OCI-LY7 (cell line): ENCODE measurements at regions not wholly inside any gene's neighbourhood (a gene's known extent, or its start where the extent isn't known, plus 50 kb on each side); places are given as distances from the start of the nearest gene placed in this dataset.

Experiments used
- EZH2phosphoT487 ChIP-seq: fragments of 200-600 bp; sonication (generic); IDR thresholded peaks from 2 replicates; pipeline ENCODE4 v1.6.1; 2018; ENCODE audit warnings: low read depth, borderline replicate concordance, mild to moderate bottlenecking, mixed run types, antibody characterized with exemption, low read length, moderate library complexity, mixed read lengths
- TF ChIP-seq, protein P1 (sequence below): fragments of 200-600 bp; sonication (generic); conservative IDR thresholded peaks from 2 replicates; pipeline ENCODE4 v1.5.1; 2014; ENCODE audit warnings: mild to moderate bottlenecking, antibody characterized with exemption, low read length, moderate library complexity, mixed read lengths

DNA sequence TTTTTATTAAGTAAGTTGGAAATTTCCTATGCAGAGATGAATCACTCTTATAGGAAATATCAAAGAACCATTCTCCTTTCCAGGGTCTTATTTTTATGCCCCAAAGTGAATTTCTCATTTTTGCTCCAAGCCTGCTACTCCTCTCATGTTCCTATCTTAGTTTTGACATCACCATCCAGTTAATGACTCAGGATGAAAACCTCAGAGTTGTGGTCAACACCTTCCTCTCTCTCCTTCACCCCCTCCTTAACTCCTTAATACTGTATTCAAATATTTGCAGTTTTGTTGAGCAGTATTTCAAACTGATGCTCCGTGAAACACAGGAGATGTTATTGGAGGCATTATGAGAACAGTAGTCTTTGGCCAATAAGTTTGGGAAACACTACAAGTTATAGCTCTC is 64.1 kb downstream of the NRN1 start:
- TF ChIP-seq, protein P1, sequence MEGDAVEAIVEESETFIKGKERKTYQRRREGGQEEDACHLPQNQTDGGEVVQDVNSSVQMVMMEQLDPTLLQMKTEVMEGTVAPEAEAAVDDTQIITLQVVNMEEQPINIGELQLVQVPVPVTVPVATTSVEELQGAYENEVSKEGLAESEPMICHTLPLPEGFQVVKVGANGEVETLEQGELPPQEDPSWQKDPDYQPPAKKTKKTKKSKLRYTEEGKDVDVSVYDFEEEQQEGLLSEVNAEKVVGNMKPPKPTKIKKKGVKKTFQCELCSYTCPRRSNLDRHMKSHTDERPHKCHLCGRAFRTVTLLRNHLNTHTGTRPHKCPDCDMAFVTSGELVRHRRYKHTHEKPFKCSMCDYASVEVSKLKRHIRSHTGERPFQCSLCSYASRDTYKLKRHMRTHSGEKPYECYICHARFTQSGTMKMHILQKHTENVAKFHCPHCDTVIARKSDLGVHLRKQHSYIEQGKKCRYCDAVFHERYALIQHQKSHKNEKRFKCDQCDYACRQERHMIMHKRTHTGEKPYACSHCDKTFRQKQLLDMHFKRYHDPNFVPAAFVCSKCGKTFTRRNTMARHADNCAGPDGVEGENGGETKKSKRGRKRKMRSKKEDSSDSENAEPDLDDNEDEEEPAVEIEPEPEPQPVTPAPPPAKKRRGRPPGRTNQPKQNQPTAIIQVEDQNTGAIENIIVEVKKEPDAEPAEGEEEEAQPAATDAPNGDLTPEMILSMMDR = no peak
- TF ChIP-seq EZH2phosphoT487 = no peak
